ENCODE measurements at regions not wholly inside any gene's neighbourhood (a gene's known extent, or its start where the extent isn't known, plus 50 kb on each side); places are given as distances from the start of the nearest gene placed in this dataset.

DNA sequence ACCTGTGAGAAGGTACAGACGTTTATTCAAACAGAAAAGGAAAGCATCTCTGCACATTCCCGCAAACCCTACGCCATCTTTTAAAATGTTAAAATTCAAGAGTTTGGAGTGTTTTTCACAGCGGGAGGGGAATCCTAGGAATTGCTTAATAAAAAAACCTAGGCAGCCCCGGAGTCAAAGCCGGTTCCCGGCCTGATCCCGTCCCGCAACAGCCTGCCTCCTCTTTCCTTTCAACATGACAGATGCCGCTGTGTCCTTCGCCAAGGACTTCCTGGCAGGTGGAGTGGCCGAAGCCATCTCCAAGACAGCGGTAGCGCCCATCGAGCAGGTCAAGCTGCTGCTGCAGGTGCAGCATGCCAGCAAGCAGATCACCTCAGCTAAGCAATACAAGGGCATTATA lies 123.0 kb upstream of the VSTM2A start:
- Histone ChIP-seq H3K27me3 (ENCODE audit: control insufficient read depth, low read length) (no peaks in the 10 kb centered on the region), H4K20me1 (ENCODE audit: control insufficient read depth, insufficient read depth, low read depth, low read length) (no peaks in the 10 kb centered on the region), H3K36me3 (ENCODE audit: control insufficient read depth, low read length) (no peaks in the 10 kb centered on the region), H3K4me2 (ENCODE audit: low read length) (no peak overlapping the region), H3K79me2 (ENCODE audit: control insufficient read depth, low read length) (no peaks in the 10 kb centered on the region), H3F3A (ENCODE audit: control insufficient read depth, insufficient read depth) (no peaks in the 10 kb centered on the region), H3K9me2 (replicated peaks; ENCODE audit: control insufficient read depth, low read length) (no peaks in the 10 kb centered on the region; the same call in 1 of the 2 replicates), H3K4me3 (ENCODE audit: low read length) (no peak overlapping the region), H3K4me1 (ENCODE audit: control insufficient read depth, low read length) (no peaks in the 10 kb centered on the region), H3K9me3 (ENCODE audit: control insufficient read depth, insufficient read depth, low read length) (no peaks in the 10 kb centered on the region; the same call in 1 of the 2 replicates), H3K27ac (ENCODE audit: low read depth, low read length) (no peak overlapping the region)
- TF ChIP-seq, protein P1, sequence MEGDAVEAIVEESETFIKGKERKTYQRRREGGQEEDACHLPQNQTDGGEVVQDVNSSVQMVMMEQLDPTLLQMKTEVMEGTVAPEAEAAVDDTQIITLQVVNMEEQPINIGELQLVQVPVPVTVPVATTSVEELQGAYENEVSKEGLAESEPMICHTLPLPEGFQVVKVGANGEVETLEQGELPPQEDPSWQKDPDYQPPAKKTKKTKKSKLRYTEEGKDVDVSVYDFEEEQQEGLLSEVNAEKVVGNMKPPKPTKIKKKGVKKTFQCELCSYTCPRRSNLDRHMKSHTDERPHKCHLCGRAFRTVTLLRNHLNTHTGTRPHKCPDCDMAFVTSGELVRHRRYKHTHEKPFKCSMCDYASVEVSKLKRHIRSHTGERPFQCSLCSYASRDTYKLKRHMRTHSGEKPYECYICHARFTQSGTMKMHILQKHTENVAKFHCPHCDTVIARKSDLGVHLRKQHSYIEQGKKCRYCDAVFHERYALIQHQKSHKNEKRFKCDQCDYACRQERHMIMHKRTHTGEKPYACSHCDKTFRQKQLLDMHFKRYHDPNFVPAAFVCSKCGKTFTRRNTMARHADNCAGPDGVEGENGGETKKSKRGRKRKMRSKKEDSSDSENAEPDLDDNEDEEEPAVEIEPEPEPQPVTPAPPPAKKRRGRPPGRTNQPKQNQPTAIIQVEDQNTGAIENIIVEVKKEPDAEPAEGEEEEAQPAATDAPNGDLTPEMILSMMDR (IDR thresholded peaks at IDR 0.05; ENCODE audit: low read depth, low read length, poor library complexity, severe bottlenecking): no peak
- no peak for TF ChIP-seq EZH2phosphoT487 (IDR thresholded peaks at IDR 0.05; ENCODE audit: borderline replicate concordance, low read length)

DNA sequence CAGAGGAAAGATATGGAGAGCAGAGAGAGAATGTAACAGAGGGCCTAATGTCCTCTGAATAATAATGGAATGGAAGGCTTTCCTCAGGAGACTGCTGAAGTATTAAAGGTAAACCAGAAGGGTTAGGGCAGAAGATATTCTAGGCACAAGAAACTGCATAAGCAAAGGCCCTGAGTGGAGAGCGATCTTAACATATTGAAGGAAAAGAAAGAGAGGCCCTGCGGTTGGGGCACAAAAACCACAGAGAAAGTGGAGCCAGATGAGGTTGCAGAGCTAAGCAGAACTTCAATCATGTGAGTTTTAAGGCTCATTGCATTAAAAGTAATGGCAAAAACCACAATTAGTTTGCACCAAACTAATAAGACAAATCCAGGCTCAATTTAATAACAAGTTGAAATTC lies 115.8 kb upstream of the VSTM2A start:
- TF ChIP-seq, protein P1 (IDR thresholded peaks at IDR 0.05; ENCODE audit: low read depth, low read length, poor library complexity, severe bottlenecking): no peak
- no peak for TF ChIP-seq EZH2phosphoT487 (IDR thresholded peaks at IDR 0.05; ENCODE audit: borderline replicate concordance, low read length)
- H3K4me2 ChIP-seq (ENCODE audit: low read length): no peak overlapping the region
- H3K27me3 ChIP-seq (ENCODE audit: control insufficient read depth, low read length): no peaks in the 10 kb centered on the region

DNA sequence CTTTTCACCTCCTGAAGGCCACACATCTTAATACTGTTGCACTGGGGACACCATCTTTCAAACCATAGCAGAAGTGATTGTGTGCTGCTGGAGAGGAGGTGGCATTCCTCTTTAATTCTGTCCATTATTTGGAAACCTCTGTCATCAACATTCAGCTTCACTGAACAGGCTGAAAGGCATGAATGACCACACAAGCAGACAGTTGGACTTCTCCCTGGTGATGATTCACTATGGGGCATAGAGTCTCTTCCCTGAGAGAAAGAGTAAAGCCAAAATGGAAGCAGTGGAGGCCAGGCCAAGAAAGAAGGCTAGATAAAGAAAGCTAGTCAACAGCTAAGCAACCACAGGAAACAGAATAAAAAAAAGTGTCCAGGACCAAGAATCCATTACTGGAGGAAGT lies 113.1 kb upstream of the VSTM2A start:
- TF ChIP-seq, protein P1 (IDR thresholded peaks at IDR 0.05; ENCODE audit: low read depth, low read length, poor library complexity, severe bottlenecking): no peak
- no peak for TF ChIP-seq EZH2phosphoT487 (IDR thresholded peaks at IDR 0.05; ENCODE audit: borderline replicate concordance, low read length)
- no peaks in the 10 kb centered on the region for H3F3A ChIP-seq (ENCODE audit: control insufficient read depth, insufficient read depth)
- H3K79me2 ChIP-seq (ENCODE audit: control insufficient read depth, low read length): no peaks in the 10 kb centered on the region
- no peak overlapping the region for H3K4me3 ChIP-seq (ENCODE audit: low read length)
- H3K9me2 ChIP-seq (replicated peaks; ENCODE audit: control insufficient read depth, low read length): no peaks in the 10 kb centered on the region
- H3K27ac ChIP-seq (ENCODE audit: low read depth, low read length): no peak overlapping the region
- no peak overlapping the region for H3K4me2 ChIP-seq (ENCODE audit: low read length)
- H3K27me3 ChIP-seq (ENCODE audit: control insufficient read depth, low read length): no peaks in the 10 kb centered on the region
- no peaks in the 10 kb centered on the region for H3K4me1 ChIP-seq (ENCODE audit: control insufficient read depth, low read length)
- no peaks in the 10 kb centered on the region for H3K36me3 ChIP-seq (ENCODE audit: control insufficient read depth, low read length)
- H3K9me3 ChIP-seq (ENCODE audit: control insufficient read depth, insufficient read depth, low read length): no peaks in the 10 kb centered on the region
- no peaks in the 10 kb centered on the region for H4K20me1 ChIP-seq (ENCODE audit: control insufficient read depth, insufficient read depth, low read depth, low read length)

More for the DNA sequence above, 115.8 kb upstream of the VSTM2A start:
- Histone ChIP-seq H3K27ac (ENCODE audit: low read depth, low read length) (no peak overlapping the region), H4K20me1 (ENCODE audit: control insufficient read depth, insufficient read depth, low read depth, low read length) (no peaks in the 10 kb centered on the region), H3K4me3 (ENCODE audit: low read length) (no peak overlapping the region), H3K9me3 (ENCODE audit: control insufficient read depth, insufficient read depth, low read length) (no peaks in the 10 kb centered on the region; the same call in 1 of the 2 replicates), H3K4me1 (ENCODE audit: control insufficient read depth, low read length) (no peaks in the 10 kb centered on the region), H3K9me2 (replicated peaks; ENCODE audit: control insufficient read depth, low read length) (no peaks in the 10 kb centered on the region), H3K36me3 (ENCODE audit: control insufficient read depth, low read length) (no peaks in the 10 kb centered on the region), H3K79me2 (ENCODE audit: control insufficient read depth, low read length) (no peaks in the 10 kb centered on the region), H3F3A (ENCODE audit: control insufficient read depth, insufficient read depth) (no peaks in the 10 kb centered on the region)

All from DOHH2 (cell line).